Osteocyte (in vitro differentiated cells): ENCODE measurements at regions not wholly inside any gene's neighbourhood (a gene's known extent, or its start where the extent isn't known, plus 50 kb on each side); places are given as distances from the start of the nearest gene placed in this dataset.
"Not testable (repeated sequence)": the region's sequence is repeated elsewhere in the genome, so short reads cannot be mapped to it uniquely, and the experiment has no call there.

ENCODE experiments used
- DNase-seq: peaks from one replicate; pipeline ENCODE4 v3.0.0; 2021; ENCODE audit warnings: mixed read lengths; ENCODE audit not compliant: unreplicated experiment; ENCODE audit errors: extremely low spot score
- H3K27ac Mint-ChIP-seq: one replicate; pipeline ENCODE4 v1.8.0; 2021; ENCODE audit warnings: mild to moderate bottlenecking, mixed read lengths; ENCODE audit not compliant: unreplicated experiment
- H3K27me3 Mint-ChIP-seq: one replicate; pipeline ENCODE4 v1.8.0; 2021; ENCODE audit warnings: mixed read lengths; ENCODE audit not compliant: unreplicated experiment
- H3K36me3 Mint-ChIP-seq: one replicate; pipeline ENCODE4 v1.8.0; 2021; ENCODE audit warnings: mixed read lengths; ENCODE audit not compliant: unreplicated experiment
- H3K4me1 Mint-ChIP-seq: one replicate; pipeline ENCODE4 v1.8.0; 2021; ENCODE audit warnings: mixed read lengths; ENCODE audit not compliant: unreplicated experiment
- H3K4me3 Mint-ChIP-seq: one replicate; pipeline ENCODE4 v1.8.0; 2021; ENCODE audit warnings: mild to moderate bottlenecking, moderate library complexity, mixed read lengths; ENCODE audit not compliant: unreplicated experiment
- H3K9me3 Mint-ChIP-seq: one replicate; pipeline ENCODE4 v1.8.0; 2021; ENCODE audit warnings: mixed read lengths; ENCODE audit not compliant: unreplicated experiment
- TF ChIP-seq, protein P1 (sequence below): fragments of 200-600 bp; sonication (generic); IDR thresholded peaks from 2 replicates; pipeline ENCODE4 v1.5.0; 2021; ENCODE audit warnings: antibody characterized with exemption, mild to moderate bottlenecking, moderate library complexity

DNA sequence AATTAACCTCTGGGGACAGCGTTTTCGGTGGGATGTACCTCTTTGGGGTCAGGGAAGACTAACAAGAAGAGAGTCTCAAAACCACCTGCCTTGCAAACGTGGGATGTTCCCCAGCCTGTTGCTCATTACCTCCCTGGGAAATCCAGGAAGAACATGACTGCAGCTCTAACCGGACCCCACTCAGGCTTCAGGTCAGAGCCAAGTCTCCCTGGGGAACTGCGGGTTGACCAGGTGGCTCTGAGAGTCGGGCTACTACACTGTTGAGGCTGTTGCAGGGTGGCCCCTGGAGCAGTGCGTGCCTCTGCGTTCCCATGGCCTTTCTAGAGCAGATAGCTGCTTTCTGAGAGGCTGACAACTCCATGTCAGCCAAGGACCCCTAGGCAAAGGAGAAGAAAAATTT is 309.1 kb downstream of the FOXL1 start:
- TF ChIP-seq, protein P1, sequence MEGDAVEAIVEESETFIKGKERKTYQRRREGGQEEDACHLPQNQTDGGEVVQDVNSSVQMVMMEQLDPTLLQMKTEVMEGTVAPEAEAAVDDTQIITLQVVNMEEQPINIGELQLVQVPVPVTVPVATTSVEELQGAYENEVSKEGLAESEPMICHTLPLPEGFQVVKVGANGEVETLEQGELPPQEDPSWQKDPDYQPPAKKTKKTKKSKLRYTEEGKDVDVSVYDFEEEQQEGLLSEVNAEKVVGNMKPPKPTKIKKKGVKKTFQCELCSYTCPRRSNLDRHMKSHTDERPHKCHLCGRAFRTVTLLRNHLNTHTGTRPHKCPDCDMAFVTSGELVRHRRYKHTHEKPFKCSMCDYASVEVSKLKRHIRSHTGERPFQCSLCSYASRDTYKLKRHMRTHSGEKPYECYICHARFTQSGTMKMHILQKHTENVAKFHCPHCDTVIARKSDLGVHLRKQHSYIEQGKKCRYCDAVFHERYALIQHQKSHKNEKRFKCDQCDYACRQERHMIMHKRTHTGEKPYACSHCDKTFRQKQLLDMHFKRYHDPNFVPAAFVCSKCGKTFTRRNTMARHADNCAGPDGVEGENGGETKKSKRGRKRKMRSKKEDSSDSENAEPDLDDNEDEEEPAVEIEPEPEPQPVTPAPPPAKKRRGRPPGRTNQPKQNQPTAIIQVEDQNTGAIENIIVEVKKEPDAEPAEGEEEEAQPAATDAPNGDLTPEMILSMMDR = no peak
- Mint-ChIP-seq H3K9me3 (no peaks in the 10 kb centered on the region), H3K4me1 (peaks cover 26% of the 10 kb centered on the region), H3K27ac (no peak overlapping the region), H3K4me3 (no peak overlapping the region), H3K36me3 (no peaks in the 10 kb centered on the region), H3K27me3 (no peaks in the 10 kb centered on the region)
- no peak for DNase-seq

DNA sequence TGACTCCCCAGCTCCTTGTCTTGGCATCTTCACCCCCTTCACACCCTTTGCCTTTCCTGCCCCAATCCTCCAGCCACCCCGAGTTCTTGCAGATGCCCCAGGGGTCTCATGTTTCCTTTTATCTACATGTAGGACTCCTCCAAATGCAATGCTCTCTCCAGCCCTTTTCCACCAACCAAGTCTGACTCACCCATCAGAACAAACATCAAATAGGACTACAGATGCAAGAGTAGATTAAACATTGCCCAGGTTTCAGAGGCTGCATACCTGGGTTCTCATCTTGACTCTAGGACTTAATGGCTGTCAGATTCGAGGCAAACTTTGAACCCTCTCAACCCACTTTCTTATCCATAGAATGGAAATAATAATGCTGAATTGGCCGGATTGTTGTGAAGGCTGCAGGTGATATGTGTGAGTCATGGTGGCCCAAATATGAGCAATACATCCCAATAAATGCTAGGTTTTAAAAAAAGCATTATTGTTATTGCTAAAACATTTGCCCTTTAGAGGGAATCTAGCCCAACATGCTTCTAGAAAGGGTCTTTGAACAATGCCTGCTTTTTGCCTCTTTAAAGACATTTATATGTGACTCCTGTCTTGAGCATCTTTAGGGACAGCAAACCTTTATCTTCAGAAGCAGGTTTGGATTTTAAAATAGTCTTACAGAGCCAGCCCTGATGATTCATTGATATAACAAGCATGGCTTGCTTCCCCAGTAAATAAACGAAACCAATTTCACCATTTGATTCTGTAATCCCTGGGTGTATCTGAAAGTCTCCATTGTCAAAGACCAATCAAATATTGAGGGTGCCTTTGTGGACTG is 310.1 kb downstream of the FOXL1 start:
- Mint-ChIP-seq H3K4me3 (no peak overlapping the region), H3K27ac (no peak overlapping the region), H3K4me1 (peaks cover 22% of the 10 kb centered on the region), H3K36me3 (no peaks in the 10 kb centered on the region), H3K27me3 (no peaks in the 10 kb centered on the region), H3K9me3 (no peaks in the 10 kb centered on the region)
- DNase-seq = no peak
- TF ChIP-seq, protein P1 = no peak

DNA sequence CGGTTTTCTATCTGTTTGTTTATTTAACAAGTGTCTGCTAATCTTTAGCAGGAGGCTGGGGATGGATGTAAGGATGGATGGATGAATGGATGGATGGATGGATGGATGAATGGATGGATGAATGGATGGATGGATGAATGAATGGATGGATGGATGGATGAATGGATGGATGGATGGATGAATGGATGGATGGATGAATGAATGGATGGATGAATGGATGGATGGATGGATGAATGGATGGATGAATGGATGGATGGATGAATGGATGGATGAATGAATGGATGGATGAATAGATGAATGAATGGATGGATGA is 310.7 kb downstream of the FOXL1 start:
- H3K4me3 Mint-ChIP-seq, H3K9me3 Mint-ChIP-seq, H3K27me3 Mint-ChIP-seq, DNase-seq, H3K27ac Mint-ChIP-seq, H3K36me3 Mint-ChIP-seq: not testable (repeated sequence)
- H3K4me1 Mint-ChIP-seq = peaks cover 17% of the 10 kb centered on the region

- no peak for DNase-seq
- no peaks in the 10 kb centered on the region for H3K9me3 Mint-ChIP-seq
- no peak overlapping the region for H3K4me3 Mint-ChIP-seq
- no peak overlapping the region for H3K27ac Mint-ChIP-seq
- H3K36me3 Mint-ChIP-seq = no peaks in the 10 kb centered on the region
- TF ChIP-seq, protein P1 = no peak
- H3K27me3 Mint-ChIP-seq = no peaks in the 10 kb centered on the region
- peaks cover 8% of the 10 kb centered on the region for H3K4me1 Mint-ChIP-seq
Measured at GRCh38 chr16:86889974-86890373, 311.6 kb downstream of the FOXL1 start.

DNA sequence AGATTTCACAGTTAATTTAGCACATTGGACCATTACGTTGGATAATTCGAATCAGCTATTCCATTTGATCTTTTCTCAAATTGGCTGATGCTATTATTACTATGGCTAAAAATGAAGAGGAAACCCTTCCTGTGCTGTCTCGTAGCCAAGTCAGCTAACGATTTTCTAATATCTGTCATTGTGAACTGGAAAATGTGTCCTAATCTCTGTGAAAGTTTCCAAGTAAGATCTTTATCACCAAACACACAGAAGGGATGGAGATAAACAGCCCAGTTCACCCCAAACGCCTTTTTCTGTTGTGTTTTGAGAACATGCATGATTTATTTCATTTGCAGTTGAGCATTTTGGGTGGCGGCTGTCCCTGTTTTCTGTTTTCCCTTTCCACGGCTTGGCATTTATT is 312.8 kb downstream of the FOXL1 start:
- TF ChIP-seq, protein P1 = no peak
- Mint-ChIP-seq H3K36me3 (no peaks in the 10 kb centered on the region), H3K27ac (no peak overlapping the region), H3K9me3 (no peaks in the 10 kb centered on the region), H3K27me3 (no peaks in the 10 kb centered on the region), H3K4me3 (no peak overlapping the region), H3K4me1 (peaks cover 11% of the 10 kb centered on the region)
- no peak for DNase-seq
